H9 (cell line): ENCODE measurements at regions not wholly inside any gene's neighbourhood (a gene's known extent, or its start where the extent isn't known, plus 50 kb on each side); places are given as distances from the start of the nearest gene placed in this dataset.

Experiments
- DNase-seq: peaks from one replicate; pipeline ENCODE4 v3.0.0-alpha.2; 2017
- H2AFZ ChIP-seq: one replicate; pipeline ENCODE4 v1.6.1; 2013; ENCODE audit warnings: mild to moderate bottlenecking, low read length, control low read depth, moderate library complexity
- H2AK5ac ChIP-seq: 2 replicates; pipeline ENCODE4 v1.6.1; 2013; ENCODE audit warnings: low read length, control low read depth, mixed read lengths; ENCODE audit not compliant: insufficient read length
- H2BK120ac ChIP-seq: one replicate; pipeline ENCODE4 v1.6.1; 2013; ENCODE audit warnings: low read depth, mild to moderate bottlenecking, low read length, control low read depth, inconsistent platforms; ENCODE audit not compliant: poor library complexity, severe bottlenecking
- H2BK12ac ChIP-seq: 2 replicates; pipeline ENCODE4 v1.6.1; 2013; ENCODE audit warnings: low read length, control low read depth, mixed read lengths, low read depth; ENCODE audit not compliant: insufficient read length
- H2BK15ac ChIP-seq: 2 replicates; pipeline ENCODE4 v1.6.1; 2013; ENCODE audit warnings: low read depth, low read length, control low read depth
- H2BK20ac ChIP-seq: one replicate; pipeline ENCODE4 v1.6.1; 2013; ENCODE audit warnings: low read depth, mild to moderate bottlenecking, low read length, control low read depth, inconsistent platforms; ENCODE audit not compliant: poor library complexity, severe bottlenecking
- H2BK5ac ChIP-seq: 2 replicates; pipeline ENCODE4 v1.6.1; 2013; ENCODE audit warnings: low read length, control low read depth, mixed read lengths; ENCODE audit not compliant: insufficient read length
- H3K14ac ChIP-seq: 2 replicates; pipeline ENCODE4 v1.6.1; 2013; ENCODE audit warnings: low read length, control low read depth; ENCODE audit not compliant: insufficient read depth
- H3K18ac ChIP-seq: 2 replicates; pipeline ENCODE4 v1.6.1; 2013; ENCODE audit warnings: low read depth, mild to moderate bottlenecking, mixed read lengths, low read length, control low read depth; ENCODE audit not compliant: insufficient read length
- H3K23ac ChIP-seq: 2 replicates; pipeline ENCODE4 v1.6.1; 2013; ENCODE audit warnings: low read length, control low read depth, mixed read lengths, low read depth; ENCODE audit not compliant: insufficient read length
- H3K23me2 ChIP-seq: 2 replicates; pipeline ENCODE4 v1.6.1; 2013; ENCODE audit warnings: low read depth, mild to moderate bottlenecking, mixed read lengths, low read length, control low read depth; ENCODE audit not compliant: insufficient read length, poor library complexity, severe bottlenecking
- H3K27ac ChIP-seq: 2 replicates; pipeline ENCODE4 v1.5.1; 2013; ENCODE audit warnings: low read length, control low read depth, mixed read lengths, low read depth; ENCODE audit not compliant: insufficient read length
- H3K27me3 ChIP-seq: 2 replicates; pipeline ENCODE4 v1.6.1; 2013; ENCODE audit warnings: low read length, control low read depth, inconsistent platforms; ENCODE audit not compliant: insufficient read depth
- H3K4ac ChIP-seq: 2 replicates; pipeline ENCODE4 v1.6.1; 2013; ENCODE audit warnings: low read depth, mild to moderate bottlenecking, control low read depth, inconsistent platforms, low read length, moderate library complexity
- H3K4me1 ChIP-seq: 2 replicates; pipeline ENCODE4 v1.6.1; 2013; ENCODE audit warnings: low read length, control low read depth, inconsistent platforms; ENCODE audit not compliant: insufficient read depth
- H3K4me2 ChIP-seq: 2 replicates; pipeline ENCODE4 v1.6.1; 2013; ENCODE audit warnings: low read length, control low read depth, mixed read lengths; ENCODE audit not compliant: insufficient read length, insufficient read depth
- H3K56ac ChIP-seq: 2 replicates; pipeline ENCODE4 v1.6.1; 2013; ENCODE audit warnings: low read depth, mild to moderate bottlenecking, mixed read lengths, low read length, control low read depth; ENCODE audit not compliant: insufficient read length
- H3K79me1 ChIP-seq: 2 replicates; pipeline ENCODE4 v1.6.1; 2013; ENCODE audit warnings: low read depth, mild to moderate bottlenecking, moderate library complexity, low read length, control low read depth, inconsistent platforms; ENCODE audit not compliant: insufficient read depth, poor library complexity, severe bottlenecking
- H3K79me2 ChIP-seq: 2 replicates; pipeline ENCODE4 v1.6.1; 2013; ENCODE audit warnings: low read length, control low read depth, inconsistent platforms; ENCODE audit not compliant: insufficient read depth
- H3K9ac ChIP-seq: 2 replicates; pipeline ENCODE4 v1.6.1; 2013; ENCODE audit warnings: low read length, control low read depth, mixed read lengths; ENCODE audit not compliant: insufficient read length; ENCODE audit errors: extremely low read depth
- H3K9me3 ChIP-seq: one replicate; pipeline ENCODE4 v1.6.1; 2013; ENCODE audit warnings: low read depth, low read length, inconsistent platforms; ENCODE audit not compliant: control insufficient read depth
- H3T11ph ChIP-seq: one replicate; pipeline ENCODE4 v1.6.1; 2013; ENCODE audit warnings: mild to moderate bottlenecking, low read length, control low read depth, inconsistent platforms
- H4K20me1 ChIP-seq: one replicate; pipeline ENCODE4 v1.6.1; 2013; ENCODE audit not compliant: control insufficient read depth, insufficient read length, insufficient read depth
- H4K5ac ChIP-seq: 2 replicates; pipeline ENCODE4 v1.6.1; 2013; ENCODE audit warnings: low read depth, mild to moderate bottlenecking, mixed read lengths, low read length, control low read depth; ENCODE audit not compliant: insufficient read length
- H4K8ac ChIP-seq: replicated peaks from 2 replicates; pipeline ENCODE4 v1.6.1; 2013; ENCODE audit warnings: low read length, control low read depth, mixed read lengths, low read depth; ENCODE audit not compliant: insufficient read length
- H4K91ac ChIP-seq: 2 replicates; pipeline ENCODE4 v1.6.1; 2013; ENCODE audit warnings: low read depth, mild to moderate bottlenecking, moderate library complexity, mixed read lengths, low read length, control low read depth; ENCODE audit not compliant: insufficient read length
- H3K27ac Mint-ChIP-seq, 3 experiments: 2 replicates in 2 of 3; 3 replicates in 1 of 3; pipeline ENCODE4 v1.8.0; 2020 to 2021; ENCODE audit warnings: mixed read lengths in 3 of 3, mild to moderate bottlenecking in 1 of 3, moderate library complexity in 1 of 3
- H3K27me3 Mint-ChIP-seq: 2 replicates; pipeline ENCODE4 v1.8.0; 2021; ENCODE audit warnings: low read depth, mild to moderate bottlenecking, moderate library complexity, mixed read lengths
- H3K36me3 Mint-ChIP-seq, 3 experiments: 2 replicates in 2 of 3; 3 replicates in 1 of 3; pipeline ENCODE4 v1.8.0; 2020 to 2021; ENCODE audit warnings: low read depth in 3 of 3, mixed read lengths in 3 of 3; ENCODE audit not compliant: insufficient read depth in 1 of 3
- H3K4me1 Mint-ChIP-seq, 2 experiments: 2 replicates each; pipeline ENCODE4 v1.8.0; 2020; ENCODE audit warnings: mixed read lengths in 2 of 2
- H3K4me3 Mint-ChIP-seq, 2 experiments: 2 replicates in 1 of 2; 3 replicates in 1 of 2; pipeline ENCODE4 v1.8.0; 2020 to 2021; ENCODE audit warnings: mild to moderate bottlenecking in 2 of 2, mixed read lengths in 2 of 2, moderate library complexity in 1 of 2
- H3K9me3 Mint-ChIP-seq, 2 experiments: 2 replicates in 1 of 2; 3 replicates in 1 of 2; pipeline ENCODE4 v1.8.0; 2020; ENCODE audit warnings: mild to moderate bottlenecking in 2 of 2, mixed read lengths in 2 of 2, moderate library complexity in 1 of 2
- CTCF ChIP-seq: fragments of 200-600 bp; sonication (generic); conservative IDR thresholded peaks from 3 replicates; pipeline ENCODE4 v1.8.0; 2021; ENCODE audit warnings: antibody characterized with exemption, mild to moderate bottlenecking
- WGBS: extraction: QIAGEN DNeasy Blood & Tissue Kit; methylation state at CpG from one replicate; pipeline ENCODE4 v1.1.7; 2013; ENCODE audit warnings: missing lambda C conversion rate, low lambda C conversion rate, mixed read lengths; ENCODE audit not compliant: insufficient read length; ENCODE audit errors: extremely low coverage; 5-methylcytosine and 5-hydroxymethylcytosine counted together

GRCh38 chr10:58101682-58102081 is 166.0 kb downstream of the IPMK start:
- H3K23ac ChIP-seq: no peak overlapping the region
- no peak for DNase-seq
- H4K91ac ChIP-seq: no peak overlapping the region
- H3K4me1 ChIP-seq: no peaks in the 10 kb centered on the region
- H3K23me2 ChIP-seq: no peaks in the 10 kb centered on the region
- Mint-ChIP-seq H3K4me3 (no peak overlapping the region), H3K9me3 (peaks cover 14 to 18% of the 10 kb centered on the region in 2 experiments), H3K27ac (no peak overlapping the region), H3K36me3 (peaks cover 7 to 23% (median 11%) of the 10 kb centered on the region in 3 experiments), H3K4me1 (peaks cover 11 to 13% of the 10 kb centered on the region in 2 experiments; a peak in 3 of 4 replicates), H3K27me3 (no peaks in the 10 kb centered on the region)
- no peak overlapping the region for H2BK20ac ChIP-seq
- no CpG with 5 or more reads among the region's 1 CpG for WGBS
- no peak overlapping the region for H3K4me2 ChIP-seq
- H2BK120ac ChIP-seq: no peak overlapping the region
- H2AFZ ChIP-seq: no peak overlapping the region
- no peak overlapping the region for H3T11ph ChIP-seq
- H3K27ac ChIP-seq: no peak overlapping the region
- TF ChIP-seq CTCF: no peak
- no peak overlapping the region for H3K14ac ChIP-seq
- no peak overlapping the region for H2BK15ac ChIP-seq
- H3K9ac ChIP-seq: no peak overlapping the region
- H2AK5ac ChIP-seq: no peak overlapping the region
- no peak overlapping the region for H3K56ac ChIP-seq
- H2BK12ac ChIP-seq: no peak overlapping the region
- H4K5ac ChIP-seq: no peak overlapping the region
- no peak overlapping the region for H3K18ac ChIP-seq
- no peak overlapping the region for H2BK5ac ChIP-seq
- no peaks in the 10 kb centered on the region for H3K79me2 ChIP-seq
- H3K9me3 ChIP-seq: no peaks in the 10 kb centered on the region
- H4K8ac ChIP-seq: no peak overlapping the region
- H3K4ac ChIP-seq: no peak overlapping the region
- no peaks in the 10 kb centered on the region for H4K20me1 ChIP-seq
- H3K79me1 ChIP-seq: no peaks in the 10 kb centered on the region
- no peaks in the 10 kb centered on the region for H3K27me3 ChIP-seq
